Endothelial cell of umbilical vein (primary cell): ENCODE measurements at regions not wholly inside any gene's neighbourhood (a gene's known extent, or its start where the extent isn't known, plus 50 kb on each side); places are given as distances from the start of the nearest gene placed in this dataset.

ENCODE experiments used
- BruUV-seq: library from RNA; stranded (reverse); fragments of 400-500 nt; replicated peaks from 2 replicates; lab custom pipeline; 2021; lab: Mats Ljungman, UMichigan
- CTCF ChIA-PET: fragments of 300-600, 350-600 bp; sonication (Branson Sonifier 250); formaldehyde crosslinking; loops from one replicate; lab custom pipeline; 2021; ENCODE audit warnings: antibody characterized with exemption, inconsistent platforms; lab: Charles Lee
- POLR2A ChIA-PET: fragments of 300-600, 350-600 bp; sonication (Branson Sonifier 250); formaldehyde crosslinking; loops from one replicate; lab custom pipeline; 2021; ENCODE audit warnings: antibody characterized with exemption, inconsistent platforms; lab: Charles Lee
- DNase-seq: peaks from one replicate; pipeline ENCODE4 v3.0.0-alpha.2; 2011; ENCODE audit warnings: low read depth, low spot score
- FAIRE-seq: peaks from 2 replicates; lab custom pipeline; 2011; peaks lifted over from hg19 to GRCh38; lab: Jason Lieb, UNC
- H2AFZ ChIP-seq: 2 replicates; pipeline ENCODE4 v1.6.0; 2012; ENCODE audit warnings: low read depth, low read length, control low read depth, inconsistent platforms
- H3K27ac ChIP-seq: 2 replicates; pipeline ENCODE4 v1.5.1; 2011; ENCODE audit warnings: low read depth, mild to moderate bottlenecking, control low read depth, low read length, moderate library complexity; ENCODE audit not compliant: insufficient read depth
- H3K27me3 ChIP-seq, 2 experiments: 2 replicates each; pipeline versions ENCODE4 v1.6.0 to v1.6.1; 2011; ENCODE audit warnings: low read length in 2 of 2, mixed read lengths in 1 of 2; ENCODE audit not compliant: control insufficient read depth in 2 of 2, insufficient read depth in 2 of 2
- H3K36me3 ChIP-seq, 2 experiments: 2 replicates in 1 of 2; 3 replicates in 1 of 2; pipeline ENCODE4 v1.5.1; 2011; ENCODE audit warnings: low read length in 2 of 2, mild to moderate bottlenecking in 1 of 2, moderate library complexity in 1 of 2; ENCODE audit not compliant: control insufficient read depth in 2 of 2, insufficient read depth in 2 of 2; ENCODE audit errors: extremely low read depth in 1 of 2
- H3K4me1 ChIP-seq: 3 replicates; pipeline ENCODE4 v1.5.1; 2011; ENCODE audit warnings: mild to moderate bottlenecking, low read length; ENCODE audit not compliant: control insufficient read depth, insufficient read depth; ENCODE audit errors: extremely low read depth
- H3K4me2 ChIP-seq: 2 replicates; pipeline ENCODE4 v1.6.1; 2011; ENCODE audit warnings: low read length, control low read depth, mixed read lengths; ENCODE audit not compliant: insufficient read depth
- H3K4me3 ChIP-seq, 3 experiments: fragments of 200-600 bp in 1 of 3; sonication (generic), shearing (Covaris generic) in 1 of 3; replicated peaks in 1 of 3; 2 replicates each; pipeline ENCODE4 v1.5.1; 2011 to 2016; ENCODE audit warnings: control low read depth in 3 of 3, low read length in 3 of 3, mild to moderate bottlenecking in 2 of 3, inconsistent platforms in 1 of 3, low read depth in 1 of 3, moderate library complexity in 1 of 3; ENCODE audit not compliant: insufficient read depth in 1 of 3
- H3K79me2 ChIP-seq: 2 replicates; pipeline ENCODE4 v1.6.0; 2012; ENCODE audit warnings: low read length, inconsistent platforms; ENCODE audit not compliant: control insufficient read depth, insufficient read depth
- H3K9ac ChIP-seq: replicated peaks from 2 replicates; pipeline ENCODE3; 2011; ENCODE audit warnings: low read length, control low read depth; ENCODE audit not compliant: insufficient read depth; ENCODE audit errors: extremely low read depth
- H3K9me1 ChIP-seq: replicated peaks from 3 replicates; pipeline ENCODE4 v1.6.0; 2011; ENCODE audit warnings: mild to moderate bottlenecking, low read length; ENCODE audit not compliant: control insufficient read depth, insufficient read depth; ENCODE audit errors: extremely low read depth
- H3K9me3 ChIP-seq: replicated peaks from 2 replicates; pipeline ENCODE4 v1.5.1; 2012; ENCODE audit warnings: low read length, inconsistent platforms; ENCODE audit not compliant: control insufficient read depth, insufficient read depth
- H4K20me1 ChIP-seq: replicated peaks from 2 replicates; pipeline ENCODE3; 2011; ENCODE audit warnings: mild to moderate bottlenecking, low read length; ENCODE audit not compliant: control insufficient read depth, insufficient read depth; ENCODE audit errors: extremely low read depth
- EZH2 ChIP-seq: IDR thresholded peaks from 2 replicates; pipeline ENCODE4 v1.6.1; 2012; ENCODE audit warnings: borderline replicate concordance, low read depth, mild to moderate bottlenecking, moderate library complexity, low read length, inconsistent platforms; ENCODE audit not compliant: severe bottlenecking
- FOS ChIP-seq: IDR thresholded peaks from 2 replicates; pipeline ENCODE4 v1.6.1; 2011; ENCODE audit warnings: mild to moderate bottlenecking, low read length, moderate library complexity, borderline replicate concordance; ENCODE audit not compliant: insufficient read depth
- GATA2 ChIP-seq: IDR thresholded peaks from 2 replicates; pipeline ENCODE4 v1.7.0; 2011; ENCODE audit warnings: low read depth, mild to moderate bottlenecking, moderate library complexity, mixed read lengths, low read length; ENCODE audit not compliant: insufficient read length, insufficient read depth
- JUN ChIP-seq: IDR thresholded peaks from 2 replicates; pipeline ENCODE4 v1.6.1; 2011; ENCODE audit warnings: borderline replicate concordance, low read depth; ENCODE audit not compliant: insufficient read length, insufficient read depth
- MYC ChIP-seq: IDR thresholded peaks from one replicate; pipeline ENCODE4 v1.6.1; 2011; ENCODE audit warnings: mild to moderate bottlenecking, low read depth, low read length
- POLR2A ChIP-seq: IDR thresholded peaks from 2 replicates; pipeline ENCODE4 v1.6.1; 2012; ENCODE audit warnings: low read depth, mild to moderate bottlenecking, control low read depth, low read length
- POLR2AphosphoS5 ChIP-seq: IDR thresholded peaks from 2 replicates; pipeline ENCODE4 v1.6.1; 2012; ENCODE audit warnings: low read depth, mild to moderate bottlenecking, control low read depth, low read length, moderate library complexity; ENCODE audit not compliant: insufficient read depth
- dilution Hi-C: fragments of 300-500 bp; cut with MboI; formaldehyde crosslinking; loops from one replicate; pipeline ENCODE4 v1.15.0; 2019; ENCODE audit warnings: low sequenced_read_pairs; ENCODE audit not compliant: extremely low pct_ligation_motif_present
- intact Hi-C: fragments of 100-400 bp; cut with micrococcal nuclease; formaldehyde crosslinking; loops from one replicate; pipeline ENCODE4 v1.10.0; 2022
- TF ChIP-seq, protein P1 (sequence below), 2 donors: IDR thresholded peaks; 1 replicate in 1 of 2; 2 replicates in 1 of 2; pipeline ENCODE4 v1.5.1; 2011; ENCODE audit warnings: low read length in 2 of 2, mild to moderate bottlenecking in 2 of 2, moderate library complexity in 2 of 2, control low read depth in 1 of 2, inconsistent platforms in 1 of 2, low read depth in 1 of 2; ENCODE audit not compliant: insufficient read depth in 1 of 2; ENCODE audit errors: extremely low read depth in 1 of 2
- TF ChIP-seq, protein P2 (sequence below): IDR thresholded peaks from 2 replicates; pipeline ENCODE4 v1.6.1; 2011; ENCODE audit not compliant: insufficient read depth, insufficient read length

DNA sequence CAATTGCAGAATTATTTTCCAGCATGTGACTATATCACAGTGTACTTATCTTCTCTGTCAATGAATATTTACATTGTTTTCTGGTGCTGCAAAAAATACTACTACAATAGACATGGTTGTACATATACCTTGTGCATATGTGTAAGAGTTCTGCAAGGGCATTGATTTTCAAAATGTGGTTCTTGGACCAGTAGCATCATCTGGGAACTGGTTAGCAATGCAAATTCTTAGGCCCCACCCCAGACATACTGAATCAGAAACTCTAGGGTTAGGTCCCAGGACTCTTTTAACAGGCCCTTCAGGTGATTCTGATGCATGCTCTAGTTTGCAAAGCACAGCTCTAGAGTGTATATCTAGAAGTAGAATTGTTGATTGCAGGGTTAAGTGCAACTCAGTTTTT is 292.3 kb downstream of the ZNF621 start:
- BruUV-seq, result no TSS peak
- CTCF ChIA-PET, result interaction anchor here (0.7 to 1.7 kb wide), 4 partner anchors 10 to 25 kb away, joined by 3 read pairs; no protein-coding TSS in a partner anchor
- POLR2A ChIA-PET, result no interaction called here
- no peak overlapping the region for H3K4me2 ChIP-seq
- no peaks in the 10 kb centered on the region for H3K79me2 ChIP-seq
- FAIRE-seq (no peak), DNase-seq (no peak)
- H3K27me3 ChIP-seq, result no peaks in the 10 kb centered on the region
- no peak for TF ChIP-seq GATA2
- no peak for TF ChIP-seq EZH2
- TF ChIP-seq MYC, result no peak
- no peak for TF ChIP-seq POLR2A
- TF ChIP-seq FOS, result no peak
- TF ChIP-seq POLR2AphosphoS5, result no peak
- TF ChIP-seq, protein P1, sequence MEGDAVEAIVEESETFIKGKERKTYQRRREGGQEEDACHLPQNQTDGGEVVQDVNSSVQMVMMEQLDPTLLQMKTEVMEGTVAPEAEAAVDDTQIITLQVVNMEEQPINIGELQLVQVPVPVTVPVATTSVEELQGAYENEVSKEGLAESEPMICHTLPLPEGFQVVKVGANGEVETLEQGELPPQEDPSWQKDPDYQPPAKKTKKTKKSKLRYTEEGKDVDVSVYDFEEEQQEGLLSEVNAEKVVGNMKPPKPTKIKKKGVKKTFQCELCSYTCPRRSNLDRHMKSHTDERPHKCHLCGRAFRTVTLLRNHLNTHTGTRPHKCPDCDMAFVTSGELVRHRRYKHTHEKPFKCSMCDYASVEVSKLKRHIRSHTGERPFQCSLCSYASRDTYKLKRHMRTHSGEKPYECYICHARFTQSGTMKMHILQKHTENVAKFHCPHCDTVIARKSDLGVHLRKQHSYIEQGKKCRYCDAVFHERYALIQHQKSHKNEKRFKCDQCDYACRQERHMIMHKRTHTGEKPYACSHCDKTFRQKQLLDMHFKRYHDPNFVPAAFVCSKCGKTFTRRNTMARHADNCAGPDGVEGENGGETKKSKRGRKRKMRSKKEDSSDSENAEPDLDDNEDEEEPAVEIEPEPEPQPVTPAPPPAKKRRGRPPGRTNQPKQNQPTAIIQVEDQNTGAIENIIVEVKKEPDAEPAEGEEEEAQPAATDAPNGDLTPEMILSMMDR (IDR thresholded peaks at IDR 0.05; ENCODE audit: extremely low read depth in 1 of 2, insufficient read depth in 1 of 2, low read depth in 1 of 2, low read length in 2 of 2), result no peak
- TF ChIP-seq JUN, result no peak
- TF ChIP-seq, protein P2, sequence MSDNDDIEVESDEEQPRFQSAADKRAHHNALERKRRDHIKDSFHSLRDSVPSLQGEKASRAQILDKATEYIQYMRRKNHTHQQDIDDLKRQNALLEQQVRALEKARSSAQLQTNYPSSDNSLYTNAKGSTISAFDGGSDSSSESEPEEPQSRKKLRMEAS, result no peak
- intact Hi-C loops, result no loop called here
- H3K4me1 ChIP-seq, result no peaks in the 10 kb centered on the region
- H3K27ac ChIP-seq, result no peak overlapping the region
- no peaks in the 10 kb centered on the region for H3K9me1 ChIP-seq
- no peaks in the 10 kb centered on the region for H3K9me3 ChIP-seq
- H3K4me3 ChIP-seq, result no peak overlapping the region
- H2AFZ ChIP-seq, result no peak overlapping the region
- no peaks in the 10 kb centered on the region for H3K36me3 ChIP-seq
- dilution Hi-C loops, result no loop called here
- H4K20me1 ChIP-seq, result no peaks in the 10 kb centered on the region
- H3K9ac ChIP-seq, result no peak overlapping the region
